ENCODE measurements at regions not wholly inside any gene's neighbourhood (a gene's known extent, or its start where the extent isn't known, plus 50 kb on each side); places are given as distances from the start of the nearest gene placed in this dataset.
"Not testable (repeated sequence)": the region's sequence is repeated elsewhere in the genome, so short reads cannot be mapped to it uniquely, and the experiment has no call there.

GRCh38 chrX:63458981-63459380, 107.8 kb upstream of the SPIN4 start:
- no peak for DNase-seq

GRCh38 chrX:63453571-63453970, 102.4 kb upstream of the SPIN4 start:
- DNase-seq, result no peak

GRCh38 chrX:63441717-63442116, 90.6 kb upstream of the SPIN4 start:
- DNase-seq, result no peak

DNA sequence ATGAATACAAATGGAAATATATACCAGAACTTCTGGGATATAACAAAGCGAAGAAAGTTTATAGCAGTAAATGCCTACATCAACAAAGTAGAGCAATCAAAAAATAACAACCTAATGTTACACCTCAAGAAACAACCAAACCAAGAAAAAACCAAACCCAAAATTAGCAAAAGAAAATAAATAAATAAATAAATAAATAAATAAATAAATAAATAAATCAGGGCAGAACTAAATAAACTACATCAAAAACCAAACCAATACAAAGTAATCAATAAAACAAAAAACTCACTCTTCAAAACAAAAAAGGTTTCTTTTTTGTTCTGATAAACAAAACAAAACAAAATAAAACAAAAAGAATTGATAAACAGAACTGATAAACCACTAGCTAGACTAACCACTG, 88.4 kb upstream of the SPIN4 start:
- DNase-seq, result no peak

GRCh38 chrX:63436865-63437264, 85.7 kb upstream of the SPIN4 start:
- DNase-seq, result no peak

- peak; percentile 87 for DNase-seq
These were observed 83.5 kb upstream of the SPIN4 start for GRCh38 chrX:63434665-63435064.

DNA sequence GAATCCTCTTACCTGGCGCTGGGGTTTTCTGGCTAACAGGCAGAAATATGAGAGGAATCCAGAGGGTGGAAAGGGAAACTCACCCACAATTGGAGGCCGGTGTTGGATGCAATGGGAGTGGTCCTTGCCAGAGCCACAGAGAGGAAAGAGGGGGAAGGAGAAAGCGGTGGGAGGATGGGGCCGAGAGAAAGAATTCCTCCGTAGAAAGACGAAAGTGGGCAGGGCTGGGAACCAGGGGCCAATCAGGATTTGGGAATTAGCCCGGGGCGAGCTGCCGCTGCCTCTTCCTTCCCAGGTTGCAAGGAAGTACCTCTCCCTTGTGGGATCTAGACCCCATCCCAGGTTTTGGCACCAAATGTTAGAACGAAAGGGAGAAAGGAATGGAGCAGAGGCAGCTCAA, 83.1 kb upstream of the SPIN4 start:
- no peak for DNase-seq

- DNase-seq, result no peak
These were observed 78.9 kb upstream of the SPIN4 start for GRCh38 chrX:63430026-63430425.

DNA sequence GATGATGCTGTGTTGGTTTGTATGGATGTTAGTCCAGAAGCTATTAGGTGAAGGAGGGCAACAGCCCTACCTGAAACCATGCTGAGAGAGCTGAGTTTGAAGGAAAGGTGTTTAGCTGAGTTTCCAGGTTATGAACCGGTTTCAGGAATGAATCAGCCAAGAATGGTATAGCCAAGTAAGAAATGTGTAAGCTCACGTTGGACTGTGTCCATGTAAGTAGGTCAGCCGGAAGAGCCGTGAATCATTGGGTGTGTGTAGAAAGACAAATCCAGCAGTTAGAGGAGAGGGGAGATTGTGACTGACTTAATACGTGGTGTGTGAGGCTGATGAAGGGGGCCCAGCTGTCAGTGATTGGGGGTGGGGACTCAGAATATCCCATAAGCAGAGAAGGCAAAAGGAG, 77.2 kb upstream of the SPIN4 start:
- DNase-seq, result no peak

GRCh38 chrX:63426519-63426918, 75.4 kb upstream of the SPIN4 start:
- no peak for DNase-seq

DNA sequence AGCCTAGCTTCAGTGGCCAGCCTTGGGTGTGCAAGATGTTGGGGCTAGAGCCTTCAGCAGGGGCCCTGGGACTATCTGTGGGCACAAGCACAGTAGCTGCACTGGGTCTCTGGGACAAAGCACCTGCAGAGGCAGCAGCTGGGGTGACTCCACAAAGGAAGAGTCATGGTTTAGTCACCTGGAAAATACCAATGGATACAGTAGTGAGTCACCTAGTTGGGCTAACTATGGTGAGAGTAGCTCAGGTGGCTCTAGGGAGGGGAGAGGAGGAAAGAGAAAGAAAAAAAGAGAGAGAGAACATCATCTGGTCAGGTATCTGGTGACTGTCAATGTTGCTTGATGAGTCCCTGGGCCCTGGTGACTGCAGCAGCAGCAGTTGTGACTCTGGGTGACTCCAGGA, 72.9 kb upstream of the SPIN4 start:
- no peak for DNase-seq

- no peak for DNase-seq
These were observed 70.3 kb upstream of the SPIN4 start for GRCh38 chrX:63421411-63421810.

DNA sequence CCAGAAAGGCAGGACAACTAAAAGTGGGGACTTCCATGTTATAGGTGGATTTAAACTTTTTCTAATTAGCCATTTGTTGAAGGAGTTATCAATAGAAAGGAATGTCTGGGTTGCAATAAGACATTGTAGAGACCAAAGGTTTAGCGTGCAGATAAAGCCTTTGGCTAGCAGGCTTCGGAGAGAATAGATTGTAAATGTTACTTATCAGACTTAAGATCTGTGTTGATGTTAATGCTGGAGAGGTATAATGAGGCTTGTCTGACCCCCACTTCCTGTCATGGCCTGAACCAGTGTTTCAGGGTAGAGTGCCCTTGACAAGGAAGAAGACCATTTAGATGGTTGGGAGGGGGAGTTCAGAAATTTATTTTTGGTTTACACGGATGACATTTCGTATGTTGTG, 67.1 kb upstream of the SPIN4 start:
- no peak for DNase-seq

DNA sequence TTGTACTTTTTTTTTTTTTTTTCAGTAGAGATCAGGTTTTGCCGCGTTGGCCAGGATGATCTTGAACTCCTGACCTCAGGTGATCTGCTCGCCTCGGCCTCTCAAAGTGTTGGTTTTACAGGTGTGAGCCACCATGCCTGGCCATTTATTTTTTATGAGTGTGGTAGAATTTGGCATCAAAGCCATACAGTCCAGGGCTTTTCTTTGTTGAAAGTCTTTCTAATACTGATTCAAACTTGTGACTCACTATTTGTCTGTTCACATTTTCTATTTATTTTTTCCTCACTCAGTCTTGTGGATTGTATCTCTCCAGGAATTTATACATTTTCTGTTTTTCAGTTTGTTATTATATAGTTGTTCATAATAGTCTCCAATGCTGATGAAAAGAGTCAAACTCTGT, 66.5 kb upstream of the SPIN4 start:
- no peak for DNase-seq

- DNase-seq, result not testable (repeated sequence)
These were observed 58.8 kb upstream of the SPIN4 start for GRCh38 chrX:63409934-63410333.

GRCh38 chrX:63408050-63408449, 56.9 kb upstream of the SPIN4 start:
- DNase-seq, result no peak

DNA sequence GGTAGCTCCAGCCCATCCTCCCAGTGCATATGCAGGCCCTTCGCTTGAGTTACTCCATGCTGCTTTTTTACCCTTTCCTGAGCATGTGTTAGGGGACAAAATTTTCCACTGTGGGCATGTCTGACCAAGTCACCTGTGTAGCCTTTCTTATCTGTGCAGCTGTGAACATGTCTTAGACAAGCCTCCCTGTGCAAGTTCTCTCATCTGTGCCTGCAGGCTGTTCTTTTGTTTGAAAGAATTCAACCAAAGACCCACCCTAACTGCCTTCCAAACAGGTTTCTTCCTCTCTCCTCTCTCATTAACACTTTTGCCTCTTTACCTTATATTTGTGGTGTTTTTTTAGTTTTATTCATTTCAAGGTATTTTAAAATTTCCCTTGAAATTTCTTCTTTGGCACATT, 53.2 kb upstream of the SPIN4 start:
- no peak for DNase-seq

- no peak for DNase-seq
These were observed 51.0 kb upstream of the SPIN4 start for GRCh38 chrX:63402106-63402505.
